PC-9 (cell line): ENCODE measurements at regions not wholly inside any gene's neighbourhood (a gene's known extent, or its start where the extent isn't known, plus 50 kb on each side); places are given as distances from the start of the nearest gene placed in this dataset.

Experiments used
- CTCF ChIP-seq: fragments of 200-600 bp; sonication (generic); conservative IDR thresholded peaks from 2 replicates; pipeline ENCODE4 v1.6.1; 2017; ENCODE audit warnings: mixed run types, antibody characterized with exemption, mild to moderate bottlenecking, moderate library complexity
- EZH2 ChIP-seq: fragments of 200-600 bp; sonication (generic); IDR thresholded peaks from 2 replicates; pipeline ENCODE4 v1.8.0; 2017; ENCODE audit warnings: antibody characterized with exemption, low read depth

GRCh38 chr1:58859769-58860485 lies 76.1 kb upstream of the JUN start:
- TF ChIP-seq CTCF (no peak), EZH2 (no peak)
